ENCODE measurements at regions not wholly inside any gene's neighbourhood (a gene's known extent, or its start where the extent isn't known, plus 50 kb on each side); places are given as distances from the start of the nearest gene placed in this dataset.

DNA sequence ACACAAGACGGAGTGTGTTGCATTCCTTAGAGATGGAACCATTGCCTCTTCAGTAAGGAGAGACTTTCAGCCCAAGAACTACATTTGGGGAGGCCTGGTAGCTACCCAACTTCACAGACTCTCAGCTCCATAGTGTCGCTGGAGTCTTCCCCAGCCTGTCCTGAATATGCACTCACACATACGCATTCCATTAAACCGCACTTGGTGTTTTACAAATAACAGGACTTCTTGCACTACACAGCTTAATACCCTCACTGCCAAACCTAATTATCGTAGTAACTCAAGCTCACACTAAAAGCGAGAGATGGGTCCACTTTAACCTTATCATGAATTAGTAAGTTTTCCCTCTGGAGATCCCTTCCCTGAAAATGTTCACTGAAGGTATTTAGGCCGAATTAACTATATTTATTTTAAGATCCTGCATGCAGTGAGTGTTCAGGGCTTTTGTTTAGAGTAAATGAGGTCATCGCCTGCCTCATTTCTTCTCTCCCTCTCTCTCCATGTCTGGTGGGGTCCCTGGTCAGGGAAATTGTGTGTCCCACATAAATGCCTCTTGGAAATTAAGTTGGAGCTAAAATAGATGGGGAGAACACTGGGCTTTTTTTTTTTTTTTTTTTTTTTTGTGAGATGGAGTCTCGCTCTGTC, 171.9 kb downstream of the FAM43A start:
- TF ChIP-seq CTCF (conservative IDR thresholded peaks at IDR 0.05; ENCODE audit: low read depth, low read length) (no peak), POLR2A (IDR thresholded peaks at IDR 0.05; ENCODE audit: low read depth, low read length) (no peak), NFE2L2 (IDR thresholded peaks at IDR 0.05; ENCODE audit: low read depth, low read length) (no peak), FOS (IDR thresholded peaks at IDR 0.05; ENCODE audit: low read depth, low read length) (no peak), CEBPB (IDR thresholded peaks at IDR 0.05; ENCODE audit: low read depth, low read length) (no peak), CHD1 (IDR thresholded peaks at IDR 0.05; ENCODE audit: low read depth, low read length) (no peak), RFX5 (IDR thresholded peaks at IDR 0.05; ENCODE audit: low read depth, low read length) (no peak), MAFK (IDR thresholded peaks at IDR 0.05; ENCODE audit: low read depth, low read length) (no peak), BHLHE40 (IDR thresholded peaks at IDR 0.05; ENCODE audit: low read depth, low read length) (no peak)
- TF ChIP-seq, protein P1, sequence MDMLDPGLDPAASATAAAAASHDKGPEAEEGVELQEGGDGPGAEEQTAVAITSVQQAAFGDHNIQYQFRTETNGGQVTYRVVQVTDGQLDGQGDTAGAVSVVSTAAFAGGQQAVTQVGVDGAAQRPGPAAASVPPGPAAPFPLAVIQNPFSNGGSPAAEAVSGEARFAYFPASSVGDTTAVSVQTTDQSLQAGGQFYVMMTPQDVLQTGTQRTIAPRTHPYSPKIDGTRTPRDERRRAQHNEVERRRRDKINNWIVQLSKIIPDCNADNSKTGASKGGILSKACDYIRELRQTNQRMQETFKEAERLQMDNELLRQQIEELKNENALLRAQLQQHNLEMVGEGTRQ (IDR thresholded peaks at IDR 0.05; ENCODE audit: low read depth, low read length): no peak

All from IMR-90 (cell line).